Left ventricle myocardium inferior (tissue), 1 donor: ENCODE measurements at regions not wholly inside any gene's neighbourhood (a gene's known extent, or its start where the extent isn't known, plus 50 kb on each side); places are given as distances from the start of the nearest gene placed in this dataset.

Experiments
- DNase-seq: peaks from one replicate; pipeline ENCODE4 v3.0.0-alpha.2; 2020
- H3K27ac ChIP-seq: fragments of 200-600 bp; replicated peaks from 2 replicates; pipeline ENCODE4 v1.8.0; 2021
- H3K27me3 ChIP-seq: fragments of 200-600 bp; 2 replicates; pipeline ENCODE4 v1.8.0; 2021; ENCODE audit warnings: low read depth
- H3K36me3 ChIP-seq: fragments of 200-600 bp; 2 replicates; pipeline ENCODE4 v1.8.0; 2021
- H3K4me1 ChIP-seq: fragments of 200-600 bp; 2 replicates; pipeline ENCODE4 v1.8.0; 2021
- H3K4me3 ChIP-seq: fragments of 200-600 bp; 2 replicates; pipeline ENCODE4 v1.8.0; 2021; ENCODE audit warnings: mild to moderate bottlenecking, moderate library complexity
- H3K9me3 ChIP-seq: fragments of 200-600 bp; replicated peaks from 2 replicates; pipeline ENCODE4 v1.8.0; 2021
- intact Hi-C: fragments of 100-400 bp; cut with micrococcal nuclease; formaldehyde crosslinking; loops from one replicate; pipeline ENCODE4 v1.11.0; 2022
- TF ChIP-seq, protein P1 (sequence below): fragments of 200-600 bp; IDR thresholded peaks from 2 replicates; pipeline ENCODE4 v1.8.0; 2021; ENCODE audit warnings: antibody characterized with exemption, mild to moderate bottlenecking, borderline replicate concordance
- donor health status: DM: no; HTN: yes; CAD: no; lungs with severe emphysema.

GRCh38 chr6:169098116-169098515 is 155.5 kb downstream of the THBS2 start:
- Histone ChIP-seq H3K36me3 (no peaks in the 10 kb centered on the region), H3K4me1 (no peaks in the 10 kb centered on the region), H3K4me3 (no peak overlapping the region), H3K27me3 (peaks cover 42% of the 10 kb centered on the region), H3K9me3 (no peaks in the 10 kb centered on the region), H3K27ac (no peak overlapping the region)
- TF ChIP-seq, protein P1, sequence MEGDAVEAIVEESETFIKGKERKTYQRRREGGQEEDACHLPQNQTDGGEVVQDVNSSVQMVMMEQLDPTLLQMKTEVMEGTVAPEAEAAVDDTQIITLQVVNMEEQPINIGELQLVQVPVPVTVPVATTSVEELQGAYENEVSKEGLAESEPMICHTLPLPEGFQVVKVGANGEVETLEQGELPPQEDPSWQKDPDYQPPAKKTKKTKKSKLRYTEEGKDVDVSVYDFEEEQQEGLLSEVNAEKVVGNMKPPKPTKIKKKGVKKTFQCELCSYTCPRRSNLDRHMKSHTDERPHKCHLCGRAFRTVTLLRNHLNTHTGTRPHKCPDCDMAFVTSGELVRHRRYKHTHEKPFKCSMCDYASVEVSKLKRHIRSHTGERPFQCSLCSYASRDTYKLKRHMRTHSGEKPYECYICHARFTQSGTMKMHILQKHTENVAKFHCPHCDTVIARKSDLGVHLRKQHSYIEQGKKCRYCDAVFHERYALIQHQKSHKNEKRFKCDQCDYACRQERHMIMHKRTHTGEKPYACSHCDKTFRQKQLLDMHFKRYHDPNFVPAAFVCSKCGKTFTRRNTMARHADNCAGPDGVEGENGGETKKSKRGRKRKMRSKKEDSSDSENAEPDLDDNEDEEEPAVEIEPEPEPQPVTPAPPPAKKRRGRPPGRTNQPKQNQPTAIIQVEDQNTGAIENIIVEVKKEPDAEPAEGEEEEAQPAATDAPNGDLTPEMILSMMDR, result no peak
- intact Hi-C loops, result no loop called here
- DNase-seq, result no peak

DNA sequence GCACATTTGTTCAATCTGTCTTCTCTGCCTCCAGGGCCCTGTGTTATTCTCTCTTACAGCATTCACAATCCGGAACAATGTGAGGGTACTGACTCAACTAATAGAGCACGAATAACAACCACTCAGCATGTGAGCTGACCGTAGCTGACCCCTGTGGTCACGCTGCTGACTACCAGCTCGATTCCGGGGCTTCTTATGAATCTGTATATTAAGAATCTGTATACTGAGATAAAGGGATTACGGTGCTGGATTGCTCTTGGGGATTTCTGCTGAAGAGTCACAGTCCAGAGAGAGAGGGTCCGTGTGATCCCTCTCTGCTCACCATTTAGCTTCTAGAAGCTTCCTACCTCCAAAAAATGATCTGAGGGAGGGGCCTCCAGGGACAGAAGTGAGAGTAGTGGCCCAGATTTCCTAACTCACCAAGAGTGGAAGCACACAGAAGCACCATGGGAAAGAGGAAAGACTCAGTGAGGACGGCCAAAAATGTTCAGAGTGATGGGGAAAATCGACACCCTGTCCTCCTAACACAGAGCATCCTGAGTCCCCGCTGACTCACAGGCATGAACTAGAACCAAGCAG is 156.2 kb downstream of the THBS2 start:
- DNase-seq, result no peak
- Histone ChIP-seq H3K36me3 (no peaks in the 10 kb centered on the region), H3K27ac (peak overlapping the region; percentile 39), H3K27me3 (peaks cover 42% of the 10 kb centered on the region), H3K4me3 (no peak overlapping the region), H3K9me3 (no peaks in the 10 kb centered on the region), H3K4me1 (no peaks in the 10 kb centered on the region)
- TF ChIP-seq, protein P1, result no peak
- intact Hi-C loops, result no loop called here

DNA sequence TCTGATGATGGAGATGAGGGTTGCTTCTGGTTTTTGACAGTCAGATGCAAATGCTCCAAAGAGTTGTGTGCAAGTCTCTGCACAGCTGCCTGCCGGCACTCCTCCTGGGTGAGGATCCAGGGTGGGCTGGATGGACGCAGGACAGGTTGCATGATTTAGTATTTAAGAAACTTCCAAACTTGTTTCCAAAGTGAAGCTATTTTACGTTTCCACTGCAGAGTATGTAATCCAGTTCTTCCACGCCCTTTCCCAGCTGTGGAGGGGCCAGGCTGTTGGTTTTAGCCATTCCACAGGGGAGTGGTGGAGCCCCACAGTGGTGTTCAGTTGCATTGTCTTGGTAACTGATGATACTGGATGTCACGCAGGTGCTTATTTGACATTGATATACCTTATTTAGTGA is 157.3 kb downstream of the THBS2 start:
- intact Hi-C loops, result no loop called here
- H3K27me3 ChIP-seq, result peaks cover 42% of the 10 kb centered on the region
- H3K27ac ChIP-seq, result no peak overlapping the region
- H3K36me3 ChIP-seq, result no peaks in the 10 kb centered on the region
- H3K9me3 ChIP-seq, result peaks cover 4% of the 10 kb centered on the region
- no peak overlapping the region for H3K4me3 ChIP-seq
- no peak for DNase-seq
- no peaks in the 10 kb centered on the region for H3K4me1 ChIP-seq
- TF ChIP-seq, protein P1, result no peak

GRCh38 chr6:169095153-169095552 is 158.5 kb downstream of the THBS2 start:
- Histone ChIP-seq H3K4me3 (no peak overlapping the region), H3K27me3 (peaks cover 42% of the 10 kb centered on the region), H3K27ac (no peak overlapping the region), H3K36me3 (no peaks in the 10 kb centered on the region), H3K4me1 (no peaks in the 10 kb centered on the region), H3K9me3 (peaks cover 16% of the 10 kb centered on the region)
- TF ChIP-seq, protein P1, result no peak
- no peak for DNase-seq
- intact Hi-C loops, result no loop called here

DNA sequence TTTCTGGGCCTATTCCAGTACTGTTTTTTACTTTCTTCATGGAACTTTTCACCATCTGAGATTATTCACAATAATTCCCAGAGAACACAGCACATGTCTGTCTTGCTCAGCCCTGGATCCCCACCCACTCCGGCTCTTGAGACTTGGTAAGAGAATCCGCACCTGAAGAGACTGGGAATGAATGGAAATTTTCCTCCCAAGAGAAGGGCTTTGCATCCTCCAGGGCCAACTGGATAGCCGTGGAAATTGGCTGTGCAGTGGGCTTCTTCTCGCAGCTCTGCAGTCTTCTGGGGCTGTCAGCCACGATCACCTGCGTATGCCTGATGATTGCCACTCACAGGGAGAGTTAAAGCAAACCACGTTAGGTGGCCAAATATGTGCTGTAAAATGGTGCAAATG is 159.1 kb downstream of the THBS2 start:
- TF ChIP-seq, protein P1, result no peak
- Histone ChIP-seq H3K9me3 (peaks cover 22% of the 10 kb centered on the region), H3K4me1 (no peaks in the 10 kb centered on the region), H3K27me3 (peaks cover 42% of the 10 kb centered on the region), H3K27ac (no peak overlapping the region), H3K36me3 (no peaks in the 10 kb centered on the region), H3K4me3 (no peak overlapping the region)
- intact Hi-C loops, result no loop called here
- DNase-seq, result no peak
